ENCODE measurements at regions not wholly inside any gene's neighbourhood (a gene's known extent, or its start where the extent isn't known, plus 50 kb on each side); places are given as distances from the start of the nearest gene placed in this dataset.

- no peak overlapping the region for H3K4me3 ChIP-seq
- DNase-seq (ENCODE audit: low spot score in 2 of 2) = no peak
- in situ Hi-C loops (cut with MboI; ENCODE audit: low sequenced_read_pairs) = no loop called here
- H3K9me3 ChIP-seq = no peaks in the 10 kb centered on the region
- no peaks in the 10 kb centered on the region for H3K27me3 ChIP-seq (ENCODE audit: low read depth)
- no peaks in the 10 kb centered on the region for H3K36me3 ChIP-seq (replicated peaks)
- H3K4me1 ChIP-seq = no peaks in the 10 kb centered on the region
These were observed 75.9 kb upstream of the COL3A1 start for GRCh38 chr2:188898261-188898660.

GRCh38 chr2:188902901-188903491, 71.2 kb upstream of the COL3A1 start:
- H3K4me1 ChIP-seq = no peaks in the 10 kb centered on the region
- no peak overlapping the region for H3K4me3 ChIP-seq
- no peak for DNase-seq (ENCODE audit: low spot score in 2 of 2)
- no peaks in the 10 kb centered on the region for H3K9me3 ChIP-seq
- in situ Hi-C loops (cut with MboI; ENCODE audit: low sequenced_read_pairs) = no loop called here
- no peaks in the 10 kb centered on the region for H3K36me3 ChIP-seq (replicated peaks)
- H3K27me3 ChIP-seq (ENCODE audit: low read depth) = no peaks in the 10 kb centered on the region

- in situ Hi-C loops (cut with MboI; ENCODE audit: low sequenced_read_pairs) = no loop called here
- Histone ChIP-seq H3K4me1 (no peaks in the 10 kb centered on the region), H3K36me3 (replicated peaks) (no peaks in the 10 kb centered on the region), H3K4me3 (no peak overlapping the region), H3K27me3 (ENCODE audit: low read depth) (no peaks in the 10 kb centered on the region), H3K9me3 (no peaks in the 10 kb centered on the region)
- no peak for DNase-seq (ENCODE audit: low spot score in 2 of 2)
These were observed 70.4 kb upstream of the COL3A1 start for GRCh38 chr2:188903740-188904139.

- no peaks in the 10 kb centered on the region for H3K9me3 ChIP-seq
- H3K36me3 ChIP-seq (replicated peaks) = no peaks in the 10 kb centered on the region
- H3K4me1 ChIP-seq = no peaks in the 10 kb centered on the region
- DNase-seq (ENCODE audit: low spot score in 2 of 2) = no peak
- in situ Hi-C loops (cut with MboI; ENCODE audit: low sequenced_read_pairs) = no loop called here
- H3K27me3 ChIP-seq (ENCODE audit: low read depth) = no peaks in the 10 kb centered on the region
- no peak overlapping the region for H3K4me3 ChIP-seq
These were observed 65.1 kb upstream of the COL3A1 start for GRCh38 chr2:188909036-188909435.

- Histone ChIP-seq H3K27me3 (ENCODE audit: low read depth) (no peaks in the 10 kb centered on the region), H3K9me3 (no peaks in the 10 kb centered on the region), H3K4me1 (no peaks in the 10 kb centered on the region; the same call in 1 of the 2 replicates), H3K36me3 (replicated peaks) (no peaks in the 10 kb centered on the region), H3K4me3 (no peak overlapping the region)
- no peak for DNase-seq (ENCODE audit: low spot score in 2 of 2)
- in situ Hi-C loops (cut with MboI; ENCODE audit: low sequenced_read_pairs) = no loop called here
These were observed 57.4 kb upstream of the COL3A1 start for GRCh38 chr2:188916736-188917135.

GRCh38 chr2:188917632-188918031, 56.5 kb upstream of the COL3A1 start:
- in situ Hi-C loops (cut with MboI; ENCODE audit: low sequenced_read_pairs) = no loop called here
- DNase-seq (ENCODE audit: low spot score in 2 of 2) = no peak
- Histone ChIP-seq H3K36me3 (replicated peaks) (no peaks in the 10 kb centered on the region), H3K4me1 (no peaks in the 10 kb centered on the region; the same call in 1 of the 2 replicates), H3K4me3 (no peak overlapping the region), H3K9me3 (no peaks in the 10 kb centered on the region), H3K27me3 (ENCODE audit: low read depth) (no peaks in the 10 kb centered on the region)

- H3K36me3 ChIP-seq (replicated peaks) = no peaks in the 10 kb centered on the region
- no peak for DNase-seq (ENCODE audit: low spot score in 2 of 2)
- H3K4me3 ChIP-seq = no peak overlapping the region
- H3K9me3 ChIP-seq = no peaks in the 10 kb centered on the region
- no peaks in the 10 kb centered on the region for H3K27me3 ChIP-seq (ENCODE audit: low read depth)
- no peaks in the 10 kb centered on the region; the same call in 1 of the 2 replicates for H3K4me1 ChIP-seq
- in situ Hi-C loops (cut with MboI; ENCODE audit: low sequenced_read_pairs) = no loop called here
These were observed 54.3 kb upstream of the COL3A1 start for GRCh38 chr2:188919824-188920223.

- H3K4me3 ChIP-seq = no peak overlapping the region
- H3K36me3 ChIP-seq (replicated peaks) = no peaks in the 10 kb centered on the region
- in situ Hi-C loops (cut with MboI; ENCODE audit: low sequenced_read_pairs) = no loop called here
- no peaks in the 10 kb centered on the region; the same call in 1 of the 2 replicates for H3K4me1 ChIP-seq
- H3K9me3 ChIP-seq = no peaks in the 10 kb centered on the region
- H3K27me3 ChIP-seq (ENCODE audit: low read depth) = no peaks in the 10 kb centered on the region
- no peak for DNase-seq (ENCODE audit: low spot score in 2 of 2)
These were observed 52.0 kb upstream of the COL3A1 start for GRCh38 chr2:188922191-188922590.

Measured in HAP-1 (cell line).